ENCODE measurements at regions not wholly inside any gene's neighbourhood (a gene's known extent, or its start where the extent isn't known, plus 50 kb on each side); places are given as distances from the start of the nearest gene placed in this dataset.

- DNase-seq = no peak
Measured at GRCh38 chr1:65486613-65487012, 66.1 kb downstream of the LEPR start.

GRCh38 chr1:65489481-65489880 lies 69.0 kb downstream of the LEPR start:
- DNase-seq = no peak

- DNase-seq = no peak
Measured at GRCh38 chr1:65490231-65491009, 70.0 kb downstream of the LEPR start.

GRCh38 chr1:65491472-65491871 lies 71.0 kb downstream of the LEPR start:
- no peak for DNase-seq

GRCh38 chr1:65493802-65494201 lies 73.3 kb downstream of the LEPR start:
- DNase-seq = no peak

GRCh38 chr1:65494671-65495070 lies 74.2 kb downstream of the LEPR start:
- no peak for DNase-seq

GRCh38 chr1:65495137-65495536 lies 74.7 kb downstream of the LEPR start:
- DNase-seq = no peak

GRCh38 chr1:65497256-65497830 lies 76.9 kb downstream of the LEPR start:
- DNase-seq = no peak

GRCh38 chr1:65503427-65503826 lies 83.0 kb downstream of the LEPR start:
- DNase-seq = no peak

GRCh38 chr1:65504263-65504662 lies 83.8 kb downstream of the LEPR start:
- DNase-seq = no peak

GRCh38 chr1:65505547-65506300 lies 85.3 kb downstream of the LEPR start:
- DNase-seq = no peak

- DNase-seq = no peak
Measured at GRCh38 chr1:65508051-65508450, 87.6 kb downstream of the LEPR start.

GRCh38 chr1:65509912-65510680 lies 89.6 kb downstream of the LEPR start:
- DNase-seq = no peak

GRCh38 chr1:65510961-65511360 lies 90.5 kb downstream of the LEPR start:
- no peak for DNase-seq

GRCh38 chr1:65512383-65512782 lies 91.9 kb downstream of the LEPR start:
- no peak for DNase-seq

- DNase-seq = no peak
Measured at GRCh38 chr1:65512967-65513780, 92.7 kb downstream of the LEPR start.

- no peak for DNase-seq
Measured at GRCh38 chr1:65514041-65514440, 93.6 kb downstream of the LEPR start.

GRCh38 chr1:65524931-65525265 lies 104.4 kb downstream of the LEPR start:
- DNase-seq = no peak

- DNase-seq = no peak
Measured at GRCh38 chr1:65525266-65526048, 105.0 kb downstream of the LEPR start.

- DNase-seq = no peak
Measured at GRCh38 chr1:65526049-65526556, 105.6 kb downstream of the LEPR start.

- DNase-seq = no peak
Measured at GRCh38 chr1:65527190-65527589, 106.7 kb downstream of the LEPR start.
